DMS53 treated with DMSO at 0.1 percent for 48 hours (cell line): ENCODE measurements at regions not wholly inside any gene's neighbourhood (a gene's known extent, or its start where the extent isn't known, plus 50 kb on each side); places are given as distances from the start of the nearest gene placed in this dataset.
"Not testable (repeated sequence)": the region's sequence is repeated elsewhere in the genome, so short reads cannot be mapped to it uniquely, and the experiment has no call there.

Source experiments
- DNase-seq: peaks from one replicate; lab custom pipeline; 2025; ENCODE audit not compliant: unreplicated experiment; lab: John Stamatoyannopoulos, UW

- no peak for DNase-seq
Observed at GRCh38 chr1:113185463-113186104, 112.6 kb downstream of the LRIG2 start.

DNA sequence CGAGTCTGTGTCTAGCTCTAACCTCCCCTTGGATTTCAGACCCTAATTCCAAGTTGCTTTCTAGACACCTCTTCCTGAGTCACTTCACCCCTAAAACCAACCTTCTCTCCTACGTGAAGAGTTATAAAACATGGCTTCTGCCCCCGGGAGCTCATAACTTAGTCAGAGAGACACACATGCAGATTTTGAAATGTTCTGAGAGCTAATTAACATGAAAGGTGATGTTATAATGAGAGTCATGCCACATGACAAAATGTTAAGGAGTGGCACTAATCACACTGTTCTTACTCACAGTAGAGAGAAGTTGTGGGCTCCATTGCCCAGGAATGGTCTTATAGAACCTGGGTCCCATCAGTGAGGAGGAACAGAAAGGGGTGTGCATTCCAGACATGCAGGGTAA is 117.1 kb downstream of the LRIG2 start:
- no peak for DNase-seq

GRCh38 chr1:113190930-113191329 is 117.9 kb downstream of the LRIG2 start:
- no peak for DNase-seq

DNA sequence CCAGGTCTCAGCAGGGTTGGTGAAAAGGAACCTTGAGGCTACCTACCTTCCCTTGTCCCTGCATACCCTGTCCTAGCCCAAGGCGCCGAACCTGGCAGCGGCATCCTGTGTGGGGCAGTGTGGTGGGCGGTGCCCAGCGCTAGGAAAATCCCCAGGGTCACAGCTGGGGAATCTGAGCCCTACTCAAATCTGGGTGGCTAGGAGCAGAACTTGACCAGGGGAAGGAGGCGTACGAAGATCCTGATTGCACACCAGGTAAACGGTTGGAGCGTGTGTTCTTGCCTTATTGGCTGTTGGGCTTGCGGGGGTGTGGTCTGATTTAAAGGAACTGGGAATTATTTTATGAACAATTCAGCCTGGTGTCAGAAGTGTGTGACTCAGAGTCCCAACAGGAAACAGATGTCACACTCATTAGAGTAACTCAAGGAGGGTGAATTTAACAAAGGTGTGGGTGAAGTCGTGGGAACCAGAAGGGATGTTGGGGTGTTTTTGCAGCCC is 118.6 kb downstream of the LRIG2 start:
- DNase-seq, result peak; percentile 62

DNA sequence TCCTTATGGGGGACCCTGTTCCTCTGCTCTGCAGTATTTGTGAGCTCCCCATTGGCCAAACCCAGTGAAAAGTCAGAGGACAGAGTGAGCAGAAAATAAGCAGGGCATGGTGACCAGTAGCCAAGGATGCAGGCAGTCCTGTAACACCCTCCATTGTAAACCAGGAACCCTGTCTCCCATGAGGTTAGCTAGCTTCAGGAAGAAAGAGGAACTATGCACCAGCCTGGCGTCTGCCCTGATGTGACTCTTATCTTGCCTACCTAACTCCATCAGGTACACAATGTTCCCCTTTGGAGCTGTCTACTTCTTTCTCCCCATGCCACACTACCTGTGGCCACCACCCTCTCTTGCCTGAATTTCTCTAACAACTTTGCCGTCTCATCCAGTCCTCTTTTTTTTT is 119.2 kb downstream of the LRIG2 start:
- DNase-seq, result no peak

- DNase-seq, result no peak
Observed at GRCh38 chr1:113192980-113193379, 120.0 kb downstream of the LRIG2 start.

GRCh38 chr1:113194846-113195830 is 122.1 kb downstream of the LRIG2 start:
- no peak for DNase-seq

GRCh38 chr1:113197719-113198330 is 124.8 kb downstream of the LRIG2 start:
- no peak for DNase-seq

GRCh38 chr1:113198806-113199205 is 125.8 kb downstream of the LRIG2 start:
- no peak for DNase-seq

GRCh38 chr1:113199760-113200455 is 126.9 kb downstream of the LRIG2 start:
- peak; percentile 9 for DNase-seq

DNA sequence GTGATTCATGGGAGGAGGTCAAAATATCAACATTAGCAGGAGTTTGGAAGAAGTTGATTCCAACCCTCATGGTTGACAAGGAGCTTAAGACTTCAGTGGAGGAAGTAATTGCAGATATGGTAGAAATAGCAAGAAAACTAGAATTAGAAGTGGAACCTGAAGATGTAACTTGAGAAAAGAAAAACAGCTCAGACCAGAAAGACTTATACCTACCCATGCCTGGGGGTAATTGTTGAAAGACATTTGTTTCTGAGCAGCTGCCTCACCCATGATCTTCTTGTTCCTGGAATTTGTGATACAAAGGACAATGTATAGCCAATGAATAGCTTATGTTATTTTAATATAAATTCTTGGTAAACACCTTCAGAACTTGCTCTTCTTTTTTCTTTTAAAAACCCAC is 128.6 kb downstream of the LRIG2 start:
- no peak for DNase-seq

GRCh38 chr1:113205980-113206766 is 133.2 kb downstream of the LRIG2 start:
- peak; percentile 53 for DNase-seq

GRCh38 chr1:113207019-113207418 is 134.0 kb downstream of the LRIG2 start:
- DNase-seq, result no peak

DNA sequence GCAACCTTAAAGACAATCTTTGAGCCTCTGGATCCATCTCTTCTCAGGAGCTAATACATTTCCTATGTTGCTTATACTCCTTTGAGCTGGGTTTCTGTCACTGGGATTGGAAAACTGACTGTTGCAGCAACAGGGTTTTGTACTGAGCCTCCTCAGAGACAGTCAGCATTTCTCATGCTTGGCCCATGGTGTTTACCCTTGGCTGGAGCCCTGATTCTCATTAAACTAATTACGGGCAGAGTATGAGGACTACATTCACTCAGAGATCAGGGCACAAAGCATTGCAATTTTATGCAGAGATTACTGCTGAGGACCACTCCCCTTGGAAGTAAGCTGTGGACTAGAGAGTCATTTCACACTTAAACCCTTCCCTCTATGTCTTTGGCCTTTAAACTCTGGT is 134.5 kb downstream of the LRIG2 start:
- DNase-seq, result no peak

GRCh38 chr1:113208425-113208824 is 135.4 kb downstream of the LRIG2 start:
- DNase-seq, result not testable (repeated sequence)

DNA sequence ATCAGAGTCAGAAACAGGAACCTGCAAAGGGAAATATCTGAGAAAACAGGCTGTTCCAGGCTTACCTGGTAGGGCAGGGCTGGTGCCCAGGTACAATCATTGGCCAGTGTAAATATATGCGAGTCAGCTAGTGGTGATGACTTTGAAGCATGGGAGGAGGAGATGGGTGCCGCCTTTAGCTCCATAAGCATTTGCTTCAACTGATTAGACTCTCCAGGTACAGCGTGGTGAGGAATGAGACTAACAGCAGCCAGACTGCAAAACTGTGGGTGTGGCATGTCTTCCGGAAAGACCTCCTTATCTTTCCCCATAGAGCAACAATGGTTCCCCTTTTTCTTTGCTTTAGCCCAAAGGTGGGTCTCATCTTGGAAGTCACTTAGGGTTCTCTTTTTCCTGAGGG is 137.2 kb downstream of the LRIG2 start:
- DNase-seq, result no peak

GRCh38 chr1:113211467-113211866 is 138.5 kb downstream of the LRIG2 start:
- DNase-seq, result no peak

DNA sequence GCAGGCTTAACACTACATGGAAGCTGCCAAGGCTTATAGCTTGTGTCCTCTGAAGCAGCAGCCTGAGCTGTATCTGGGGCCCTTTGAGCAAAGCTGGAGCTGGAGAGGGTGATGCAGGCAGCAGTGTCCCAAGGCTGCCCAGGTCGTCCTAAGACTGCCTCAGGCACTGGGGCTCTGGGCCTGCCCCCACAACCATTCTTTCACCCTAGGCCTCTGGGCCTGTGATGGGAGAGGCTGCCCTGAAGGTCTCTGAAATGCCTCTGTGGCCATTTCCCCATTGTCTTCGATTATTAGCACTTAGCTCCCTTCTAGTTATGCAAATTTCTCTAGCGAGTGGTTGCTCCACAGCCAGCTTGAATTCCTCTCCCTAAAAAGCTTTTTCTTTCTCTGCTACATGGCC is 142.0 kb downstream of the LRIG2 start:
- DNase-seq, result no peak

- no peak for DNase-seq
Observed at GRCh38 chr1:113216664-113217063, 143.7 kb downstream of the LRIG2 start.
